Aorta (tissue), 5 donors: ENCODE measurements at regions not wholly inside any gene's neighbourhood (a gene's known extent, or its start where the extent isn't known, plus 50 kb on each side); places are given as distances from the start of the nearest gene placed in this dataset.
A peak's percentile ranks its signal among the peaks of the same experiment; 100 is the strongest.
"Not testable (repeated sequence)": the region's sequence is repeated elsewhere in the genome, so short reads cannot be mapped to it uniquely, and the experiment has no call there.

ENCODE experiments used
- ATAC-seq: fragments of 200-7000 bp; cut with Tn5 transposase; one replicate; pipeline ENCODE4 v1.9.1; 2022; ENCODE audit warnings: moderate library complexity; ENCODE audit not compliant: low FRiP score
- DNase-seq, 2 donors: peaks; one replicate each; pipeline ENCODE4 v3.0.0-alpha.2; 2020
- H3K27ac ChIP-seq, 2 donors: one replicate each; pipeline ENCODE4 v1.5.1; 2013; ENCODE audit warnings: low read length in 2 of 2, mild to moderate bottlenecking in 2 of 2, moderate library complexity in 2 of 2, control low read depth in 1 of 2, inconsistent platforms in 1 of 2, low read depth in 1 of 2
- H3K27me3 ChIP-seq, 2 donors: one replicate each; pipeline ENCODE4 v1.6.1; 2013; ENCODE audit warnings: control low read depth in 1 of 2, low read length in 1 of 2, mild to moderate bottlenecking in 1 of 2, moderate library complexity in 1 of 2; ENCODE audit not compliant: insufficient read depth in 2 of 2, control insufficient read depth in 1 of 2
- H3K36me3 ChIP-seq, 2 donors: one replicate each; pipeline ENCODE4 v1.6.1; 2013; ENCODE audit warnings: control low read depth in 1 of 2, low read length in 1 of 2, mild to moderate bottlenecking in 1 of 2; ENCODE audit not compliant: insufficient read depth in 2 of 2, control insufficient read depth in 1 of 2
- H3K4me1 ChIP-seq, 2 donors: one replicate each; pipeline ENCODE4 v1.6.1; 2013; ENCODE audit warnings: low read length in 2 of 2, control low read depth in 1 of 2, mild to moderate bottlenecking in 1 of 2, moderate library complexity in 1 of 2; ENCODE audit not compliant: insufficient read depth in 2 of 2, control insufficient read depth in 1 of 2
- H3K4me3 ChIP-seq, 2 donors: one replicate each; pipeline ENCODE4 v1.5.1; 2013; ENCODE audit warnings: low read length in 2 of 2, control low read depth in 1 of 2, mild to moderate bottlenecking in 1 of 2
- H3K9me3 ChIP-seq: one replicate; pipeline ENCODE4 v1.6.1; 2013; ENCODE audit warnings: mild to moderate bottlenecking, low read length; ENCODE audit not compliant: control insufficient read depth
- WGBS, 2 donors: extraction: QIAGEN DNeasy Blood & Tissue Kit; methylation state at CpG; one replicate each; pipeline ENCODE4 v1.1.7; 2013; 5-methylcytosine and 5-hydroxymethylcytosine counted together
- intact Hi-C, 2 donors: fragments of 100-400 bp; cut with DNase I; formaldehyde crosslinking; loops; one replicate each; pipeline versions ENCODE4 v1.14.2 to v1.15.0; 2022
- donor health status: healthy with polysubstance abuse.
- donor health status: Bipolar disorder and iron deficiency.
- donor health status: DM: no; HTN: no; CAD: no.
- donor health status: DM: no; HTN: no; CAD: no.
- donor health status: DM: yes; HTN: yes; CAD: no.

GRCh38 chr14:101625336-101626097 is 64.2 kb downstream of the DIO3 start:
- Histone ChIP-seq H3K9me3 (no peaks in the 10 kb centered on the region), H3K4me1 (no peaks in the 10 kb centered on the region), H3K36me3 (no peaks in the 10 kb centered on the region), H3K27me3 (no peaks in the 10 kb centered on the region), H3K4me3 (no peak overlapping the region), H3K27ac (no peak overlapping the region)
- intact Hi-C loops: loop anchor here (5.0 to 10.0 kb wide), 2 partner anchors 961 to 1238 kb away; no protein-coding TSS in a partner anchor
- DNase-seq (no peak), ATAC-seq (no peak)
- WGBS, 2 donors: 95 to 100% methylated on average over 1 of the region's 1 CpG

- WGBS, 2 donors: 86 to 90% methylated on average over 5 of the region's 5 CpGs
- DNase-seq (no peak), ATAC-seq (no peak)
- no peaks in the 10 kb centered on the region for H3K27me3 ChIP-seq
- H3K36me3 ChIP-seq: no peaks in the 10 kb centered on the region
- H3K27ac ChIP-seq: no peak overlapping the region
- intact Hi-C loops: loop anchor here (5.0 to 10.0 kb wide), 2 partner anchors 962 to 1239 kb away; no protein-coding TSS in a partner anchor
- no peaks in the 10 kb centered on the region for H3K4me1 ChIP-seq
- H3K4me3 ChIP-seq: no peak overlapping the region
- no peaks in the 10 kb centered on the region for H3K9me3 ChIP-seq
These were observed 65.0 kb downstream of the DIO3 start for GRCh38 chr14:101626331-101626730.

GRCh38 chr14:101627915-101628262 is 66.6 kb downstream of the DIO3 start:
- Histone ChIP-seq H3K9me3 (no peaks in the 10 kb centered on the region), H3K4me3 (no peak overlapping the region), H3K36me3 (no peaks in the 10 kb centered on the region), H3K27me3 (no peaks in the 10 kb centered on the region), H3K4me1 (no peaks in the 10 kb centered on the region), H3K27ac (no peak overlapping the region)
- DNase-seq (no peak), ATAC-seq (no peak)
- intact Hi-C loops: loop anchor here (2.0 to 10.0 kb wide), 3 partner anchors 963 to 1243 kb away; no protein-coding TSS in a partner anchor
- 46 to 52% methylated on average over 16 of the region's 16 CpGs for WGBS, 2 donors

- Histone ChIP-seq H3K27me3 (no peaks in the 10 kb centered on the region), H3K4me3 (no peak overlapping the region), H3K36me3 (no peaks in the 10 kb centered on the region), H3K9me3 (no peaks in the 10 kb centered on the region), H3K4me1 (no peaks in the 10 kb centered on the region), H3K27ac (no peak overlapping the region)
- ATAC-seq (peak; percentile 94), DNase-seq (peak; percentile 82 to 90)
- intact Hi-C loops: loop anchor here (2.0 to 10.0 kb wide), 3 partner anchors 964 to 1244 kb away; no protein-coding TSS in a partner anchor
- WGBS, 2 donors: 2% methylated on average over 39 to 44 of the region's 44 CpGs
These were observed 67.2 kb downstream of the DIO3 start for GRCh38 chr14:101628471-101628966.

GRCh38 chr14:101628975-101629374 is 67.7 kb downstream of the DIO3 start:
- H3K36me3 ChIP-seq: no peaks in the 10 kb centered on the region
- intact Hi-C loops: loop anchor here (2.0 to 10.0 kb wide), 3 partner anchors 964 to 1244 kb away; no protein-coding TSS in a partner anchor
- no peaks in the 10 kb centered on the region for H3K27me3 ChIP-seq
- no peak for ATAC-seq
- whole genome bisulfite sequencing, 2 donors: 67% methylated on average over 8 of the region's 8 CpGs
- H3K4me3 ChIP-seq: no peak overlapping the region
- no peaks in the 10 kb centered on the region for H3K9me3 ChIP-seq
- no peaks in the 10 kb centered on the region for H3K4me1 ChIP-seq
- DNase-seq: no peak
- H3K27ac ChIP-seq: no peak overlapping the region

GRCh38 chr14:101630056-101630965 is 69.0 kb downstream of the DIO3 start:
- H3K36me3 ChIP-seq: no peaks in the 10 kb centered on the region
- H3K4me1 ChIP-seq: no peaks in the 10 kb centered on the region
- H3K27me3 ChIP-seq: no peaks in the 10 kb centered on the region
- whole genome bisulfite sequencing, 2 donors: 79 to 82% methylated on average over 19 to 22 of the region's 22 CpGs
- intact Hi-C loops: no loop called here
- DNase-seq (no peak), ATAC-seq (no peak)
- H3K9me3 ChIP-seq: no peaks in the 10 kb centered on the region
- no peak overlapping the region for H3K4me3 ChIP-seq
- H3K27ac ChIP-seq: no peak overlapping the region

- Histone ChIP-seq H3K9me3 (no peaks in the 10 kb centered on the region), H3K27ac (no peak overlapping the region), H3K27me3 (no peaks in the 10 kb centered on the region), H3K36me3 (no peaks in the 10 kb centered on the region), H3K4me3 (no peak overlapping the region), H3K4me1 (no peaks in the 10 kb centered on the region)
- intact Hi-C loops: no loop called here
- ATAC-seq (no peak), DNase-seq (no peak)
- 77 to 81% methylated on average over 3 of the region's 3 CpGs for WGBS, 2 donors
These were observed 69.9 kb downstream of the DIO3 start for GRCh38 chr14:101631199-101631598.

- DNase-seq, ATAC-seq, intact Hi-C loops: not testable (repeated sequence)
These were observed 70.7 kb downstream of the DIO3 start for GRCh38 chr14:101631970-101632369.

More at GRCh38 chr14:101631970-101632369, 70.7 kb downstream of the DIO3 start:
- not testable (repeated sequence) for H3K4me3 ChIP-seq, H3K27ac ChIP-seq, H3K4me1 ChIP-seq, H3K36me3 ChIP-seq, H3K27me3 ChIP-seq, H3K9me3 ChIP-seq
- 82 to 83% methylated on average over 13 of the region's 13 CpGs for WGBS, 2 donors
